ENCODE measurements at regions not wholly inside any gene's neighbourhood (a gene's known extent, or its start where the extent isn't known, plus 50 kb on each side); places are given as distances from the start of the nearest gene placed in this dataset.

GRCh38 chr12:28974166-28974565 lies 174.9 kb upstream of the FAR2 start:
- DNase-seq (ENCODE audit: low read depth in 6 of 9, low spot score in 9 of 9), result no peak
- no peak overlapping the region for H3K4me3 ChIP-seq (ENCODE audit: low read length in 2 of 2)
- H3K4me1 ChIP-seq (ENCODE audit: control insufficient read depth in 2 of 2, insufficient read depth in 2 of 2, low read length in 2 of 2), result no peaks in the 10 kb centered on the region
- no peaks in the 10 kb centered on the region for H3K9me3 ChIP-seq (ENCODE audit: control insufficient read depth in 2 of 2, insufficient read depth in 1 of 2, low read length in 1 of 2)
- 86% methylated on average over 1 of the region's 1 CpG for WGBS
- no peak overlapping the region for H3K27ac ChIP-seq (ENCODE audit: low read depth in 1 of 2, low read length in 1 of 2)
- no peaks in the 10 kb centered on the region for H3K36me3 ChIP-seq (ENCODE audit: control insufficient read depth in 2 of 2, insufficient read depth in 2 of 2, low read length in 1 of 2)
- H3K27me3 ChIP-seq (ENCODE audit: control insufficient read depth in 2 of 2, insufficient read depth in 1 of 2, low read length in 1 of 2), result no peaks in the 10 kb centered on the region

- no peaks in the 10 kb centered on the region for H3K9me3 ChIP-seq (ENCODE audit: control insufficient read depth in 2 of 2, insufficient read depth in 1 of 2, low read length in 1 of 2)
- no peak overlapping the region for H3K4me3 ChIP-seq (ENCODE audit: low read length in 2 of 2)
- DNase-seq (ENCODE audit: low read depth in 6 of 9, low spot score in 9 of 9), result no peak
- no peaks in the 10 kb centered on the region for H3K4me1 ChIP-seq (ENCODE audit: control insufficient read depth in 2 of 2, insufficient read depth in 2 of 2, low read length in 2 of 2)
- no peaks in the 10 kb centered on the region for H3K36me3 ChIP-seq (ENCODE audit: control insufficient read depth in 2 of 2, insufficient read depth in 2 of 2, low read length in 1 of 2)
- H3K27ac ChIP-seq (ENCODE audit: low read depth in 1 of 2, low read length in 1 of 2), result no peak overlapping the region
- no peaks in the 10 kb centered on the region for H3K27me3 ChIP-seq (ENCODE audit: control insufficient read depth in 2 of 2, insufficient read depth in 1 of 2, low read length in 1 of 2)
- 92% methylated on average over 1 of the region's 1 CpG for WGBS
Measured at GRCh38 chr12:28974883-28975282, 174.2 kb upstream of the FAR2 start.

GRCh38 chr12:28975564-28976340 lies 173.3 kb upstream of the FAR2 start:
- no peak overlapping the region for H3K4me3 ChIP-seq (ENCODE audit: low read length in 2 of 2)
- no peaks in the 10 kb centered on the region for H3K36me3 ChIP-seq (ENCODE audit: control insufficient read depth in 2 of 2, insufficient read depth in 2 of 2, low read length in 1 of 2)
- no peaks in the 10 kb centered on the region for H3K9me3 ChIP-seq (ENCODE audit: control insufficient read depth in 2 of 2, insufficient read depth in 1 of 2, low read length in 1 of 2)
- no peak for DNase-seq (ENCODE audit: low read depth in 6 of 9, low spot score in 9 of 9)
- H3K27me3 ChIP-seq (ENCODE audit: control insufficient read depth in 2 of 2, insufficient read depth in 1 of 2, low read length in 1 of 2), result no peaks in the 10 kb centered on the region
- no peaks in the 10 kb centered on the region for H3K4me1 ChIP-seq (ENCODE audit: control insufficient read depth in 2 of 2, insufficient read depth in 2 of 2, low read length in 2 of 2)
- no peak overlapping the region for H3K27ac ChIP-seq (ENCODE audit: low read depth in 1 of 2, low read length in 1 of 2)
- 79% methylated on average over 3 of the region's 3 CpGs for WGBS

- H3K4me3 ChIP-seq (ENCODE audit: low read length in 2 of 2), result no peak overlapping the region
- WGBS, result 95% methylated on average over 4 of the region's 4 CpGs
- no peak for DNase-seq (ENCODE audit: low read depth in 6 of 9, low spot score in 9 of 9)
- H3K4me1 ChIP-seq (ENCODE audit: control insufficient read depth in 2 of 2, insufficient read depth in 2 of 2, low read length in 2 of 2), result no peaks in the 10 kb centered on the region
- no peaks in the 10 kb centered on the region for H3K27me3 ChIP-seq (ENCODE audit: control insufficient read depth in 2 of 2, insufficient read depth in 1 of 2, low read length in 1 of 2)
- no peaks in the 10 kb centered on the region for H3K9me3 ChIP-seq (ENCODE audit: control insufficient read depth in 2 of 2, insufficient read depth in 1 of 2, low read length in 1 of 2)
- H3K36me3 ChIP-seq (ENCODE audit: control insufficient read depth in 2 of 2, insufficient read depth in 2 of 2, low read length in 1 of 2), result no peaks in the 10 kb centered on the region
- no peak overlapping the region for H3K27ac ChIP-seq (ENCODE audit: low read depth in 1 of 2, low read length in 1 of 2)
Measured at GRCh38 chr12:28980436-28980835, 168.6 kb upstream of the FAR2 start.

GRCh38 chr12:28987538-28988324 lies 161.3 kb upstream of the FAR2 start:
- Histone ChIP-seq H3K4me1 (ENCODE audit: control insufficient read depth in 2 of 2, insufficient read depth in 2 of 2, low read length in 2 of 2) (no peaks in the 10 kb centered on the region), H3K27me3 (ENCODE audit: control insufficient read depth in 2 of 2, insufficient read depth in 1 of 2, low read length in 1 of 2) (no peaks in the 10 kb centered on the region), H3K4me3 (ENCODE audit: low read length in 2 of 2) (no peak overlapping the region), H3K36me3 (ENCODE audit: control insufficient read depth in 2 of 2, insufficient read depth in 2 of 2, low read length in 1 of 2) (no peaks in the 10 kb centered on the region), H3K9me3 (ENCODE audit: control insufficient read depth in 2 of 2, insufficient read depth in 1 of 2, low read length in 1 of 2) (no peaks in the 10 kb centered on the region), H3K27ac (ENCODE audit: low read depth in 1 of 2, low read length in 1 of 2) (no peak overlapping the region)
- WGBS, result 91% methylated on average over 5 of the region's 5 CpGs
- DNase-seq (ENCODE audit: low read depth in 6 of 9, low spot score in 9 of 9), result no peak

- 71% methylated on average over 2 of the region's 2 CpGs for WGBS
- H3K4me1 ChIP-seq (ENCODE audit: control insufficient read depth in 2 of 2, insufficient read depth in 2 of 2, low read length in 2 of 2), result no peaks in the 10 kb centered on the region
- H3K27ac ChIP-seq (ENCODE audit: low read depth in 1 of 2, low read length in 1 of 2), result no peak overlapping the region
- DNase-seq (ENCODE audit: low read depth in 6 of 9, low spot score in 9 of 9), result no peak
- H3K9me3 ChIP-seq (ENCODE audit: control insufficient read depth in 2 of 2, insufficient read depth in 1 of 2, low read length in 1 of 2), result no peaks in the 10 kb centered on the region
- no peak overlapping the region for H3K4me3 ChIP-seq (ENCODE audit: low read length in 2 of 2)
- no peaks in the 10 kb centered on the region for H3K36me3 ChIP-seq (ENCODE audit: control insufficient read depth in 2 of 2, insufficient read depth in 2 of 2, low read length in 1 of 2)
- H3K27me3 ChIP-seq (ENCODE audit: control insufficient read depth in 2 of 2, insufficient read depth in 1 of 2, low read length in 1 of 2), result no peaks in the 10 kb centered on the region
Measured at GRCh38 chr12:28988325-28988704, 160.8 kb upstream of the FAR2 start.

GRCh38 chr12:28991626-28992025 lies 157.5 kb upstream of the FAR2 start:
- no peak overlapping the region for H3K4me3 ChIP-seq (ENCODE audit: low read length in 2 of 2)
- WGBS, result 96% methylated on average over 2 of the region's 2 CpGs
- H3K4me1 ChIP-seq (ENCODE audit: control insufficient read depth in 2 of 2, insufficient read depth in 2 of 2, low read length in 2 of 2), result no peaks in the 10 kb centered on the region
- H3K36me3 ChIP-seq (ENCODE audit: control insufficient read depth in 2 of 2, insufficient read depth in 2 of 2, low read length in 1 of 2), result no peaks in the 10 kb centered on the region
- DNase-seq (ENCODE audit: low read depth in 6 of 9, low spot score in 9 of 9), result no peak
- H3K27ac ChIP-seq (ENCODE audit: low read depth in 1 of 2, low read length in 1 of 2), result no peak overlapping the region
- no peaks in the 10 kb centered on the region for H3K9me3 ChIP-seq (ENCODE audit: control insufficient read depth in 2 of 2, insufficient read depth in 1 of 2, low read length in 1 of 2)
- no peaks in the 10 kb centered on the region for H3K27me3 ChIP-seq (ENCODE audit: control insufficient read depth in 2 of 2, insufficient read depth in 1 of 2, low read length in 1 of 2)

GRCh38 chr12:28993720-28994119 lies 155.4 kb upstream of the FAR2 start:
- 94% methylated on average over 5 of the region's 5 CpGs for WGBS
- H3K9me3 ChIP-seq (ENCODE audit: control insufficient read depth in 2 of 2, insufficient read depth in 1 of 2, low read length in 1 of 2), result no peaks in the 10 kb centered on the region
- no peaks in the 10 kb centered on the region for H3K36me3 ChIP-seq (ENCODE audit: control insufficient read depth in 2 of 2, insufficient read depth in 2 of 2, low read length in 1 of 2)
- H3K27ac ChIP-seq (ENCODE audit: low read depth in 1 of 2, low read length in 1 of 2), result no peak overlapping the region
- DNase-seq (ENCODE audit: low read depth in 6 of 9, low spot score in 9 of 9), result no peak
- H3K4me1 ChIP-seq (ENCODE audit: control insufficient read depth in 2 of 2, insufficient read depth in 2 of 2, low read length in 2 of 2), result no peaks in the 10 kb centered on the region
- H3K4me3 ChIP-seq (ENCODE audit: low read length in 2 of 2), result no peak overlapping the region
- no peaks in the 10 kb centered on the region for H3K27me3 ChIP-seq (ENCODE audit: control insufficient read depth in 2 of 2, insufficient read depth in 1 of 2, low read length in 1 of 2)

- Histone ChIP-seq H3K4me3 (ENCODE audit: low read length in 2 of 2) (no peak overlapping the region), H3K27ac (ENCODE audit: low read depth in 1 of 2, low read length in 1 of 2) (no peak overlapping the region), H3K27me3 (ENCODE audit: control insufficient read depth in 2 of 2, insufficient read depth in 1 of 2, low read length in 1 of 2) (no peaks in the 10 kb centered on the region), H3K9me3 (ENCODE audit: control insufficient read depth in 2 of 2, insufficient read depth in 1 of 2, low read length in 1 of 2) (no peaks in the 10 kb centered on the region), H3K36me3 (ENCODE audit: control insufficient read depth in 2 of 2, insufficient read depth in 2 of 2, low read length in 1 of 2) (no peaks in the 10 kb centered on the region), H3K4me1 (ENCODE audit: control insufficient read depth in 2 of 2, insufficient read depth in 2 of 2, low read length in 2 of 2) (no peaks in the 10 kb centered on the region)
- no peak for DNase-seq (ENCODE audit: low read depth in 6 of 9, low spot score in 9 of 9)
- WGBS, result 83% methylated on average over 3 of the region's 3 CpGs
Measured at GRCh38 chr12:28994179-28994715, 154.8 kb upstream of the FAR2 start.

All from thymus (tissue), 11 donors.